ENCODE measurements at regions not wholly inside any gene's neighbourhood (a gene's known extent, or its start where the extent isn't known, plus 50 kb on each side); places are given as distances from the start of the nearest gene placed in this dataset.
"Not testable (repeated sequence)": the region's sequence is repeated elsewhere in the genome, so short reads cannot be mapped to it uniquely, and the experiment has no call there.

- no peak overlapping the region for H3K27ac ChIP-seq (ENCODE audit: low read depth in 1 of 2, low read length in 1 of 2)
- H3K4me1 ChIP-seq (ENCODE audit: control insufficient read depth in 5 of 5, insufficient read depth in 5 of 5, low read length in 5 of 5): no peaks in the 10 kb centered on the region
- H3K36me3 ChIP-seq (ENCODE audit: control insufficient read depth in 4 of 4, insufficient read depth in 4 of 4, low read length in 4 of 4): no peaks in the 10 kb centered on the region
- no peaks in the 10 kb centered on the region for H3K27me3 ChIP-seq (ENCODE audit: control insufficient read depth in 3 of 3, insufficient read depth in 3 of 3, low read length in 2 of 3)
- TF ChIP-seq, protein P1, sequence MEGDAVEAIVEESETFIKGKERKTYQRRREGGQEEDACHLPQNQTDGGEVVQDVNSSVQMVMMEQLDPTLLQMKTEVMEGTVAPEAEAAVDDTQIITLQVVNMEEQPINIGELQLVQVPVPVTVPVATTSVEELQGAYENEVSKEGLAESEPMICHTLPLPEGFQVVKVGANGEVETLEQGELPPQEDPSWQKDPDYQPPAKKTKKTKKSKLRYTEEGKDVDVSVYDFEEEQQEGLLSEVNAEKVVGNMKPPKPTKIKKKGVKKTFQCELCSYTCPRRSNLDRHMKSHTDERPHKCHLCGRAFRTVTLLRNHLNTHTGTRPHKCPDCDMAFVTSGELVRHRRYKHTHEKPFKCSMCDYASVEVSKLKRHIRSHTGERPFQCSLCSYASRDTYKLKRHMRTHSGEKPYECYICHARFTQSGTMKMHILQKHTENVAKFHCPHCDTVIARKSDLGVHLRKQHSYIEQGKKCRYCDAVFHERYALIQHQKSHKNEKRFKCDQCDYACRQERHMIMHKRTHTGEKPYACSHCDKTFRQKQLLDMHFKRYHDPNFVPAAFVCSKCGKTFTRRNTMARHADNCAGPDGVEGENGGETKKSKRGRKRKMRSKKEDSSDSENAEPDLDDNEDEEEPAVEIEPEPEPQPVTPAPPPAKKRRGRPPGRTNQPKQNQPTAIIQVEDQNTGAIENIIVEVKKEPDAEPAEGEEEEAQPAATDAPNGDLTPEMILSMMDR (IDR thresholded peaks at IDR 0.05; ENCODE audit: control extremely low read depth, extremely low read depth): no peak
- peaks cover 0 to 3% (median 1%) of the 10 kb centered on the region in 4 donors for H3K9me3 ChIP-seq (ENCODE audit: control insufficient read depth in 4 of 4, insufficient read depth in 3 of 4, low read length in 3 of 4)
- ATAC-seq (ENCODE audit: insufficient read depth, low FRiP score) (no peak), DNase-seq (no peak)
- H3K4me3 ChIP-seq: no peak overlapping the region
- no peak overlapping the region for H3K9ac ChIP-seq (ENCODE audit: insufficient read depth in 1 of 2, low read length in 2 of 2)
These were observed 255.1 kb downstream of the DSC3 start for GRCh38 chr18:30787410-30787809.

- no peak overlapping the region for H3K9ac ChIP-seq (ENCODE audit: insufficient read depth in 1 of 2, low read length in 2 of 2)
- no peaks in the 10 kb centered on the region for H3K36me3 ChIP-seq (ENCODE audit: control insufficient read depth in 4 of 4, insufficient read depth in 4 of 4, low read length in 4 of 4)
- TF ChIP-seq, protein P1 (IDR thresholded peaks at IDR 0.05; ENCODE audit: control extremely low read depth, extremely low read depth): no peak
- H3K27me3 ChIP-seq (ENCODE audit: control insufficient read depth in 3 of 3, insufficient read depth in 3 of 3, low read length in 2 of 3): no peaks in the 10 kb centered on the region
- ATAC-seq (ENCODE audit: insufficient read depth, low FRiP score): no peak
- H3K27ac ChIP-seq (ENCODE audit: low read depth in 1 of 2, low read length in 1 of 2): no peak overlapping the region
- DNase-seq: no peak
- no peak overlapping the region for H3K4me3 ChIP-seq
- no peaks in the 10 kb centered on the region for H3K4me1 ChIP-seq (ENCODE audit: control insufficient read depth in 5 of 5, insufficient read depth in 5 of 5, low read length in 5 of 5)
- 91 to 95% methylated on average over 2 of the region's 2 CpGs for WGBS, 2 donors
- peaks cover 0 to 4% (median 0%) of the 10 kb centered on the region in 4 donors for H3K9me3 ChIP-seq (ENCODE audit: control insufficient read depth in 4 of 4, insufficient read depth in 3 of 4, low read length in 3 of 4)
These were observed 260.9 kb downstream of the DSC3 start for GRCh38 chr18:30781601-30782000.

GRCh38 chr18:30775629-30776028 is 266.9 kb downstream of the DSC3 start:
- H3K4me1 ChIP-seq (ENCODE audit: control insufficient read depth in 5 of 5, insufficient read depth in 5 of 5, low read length in 5 of 5): no peaks in the 10 kb centered on the region
- ATAC-seq (ENCODE audit: insufficient read depth, low FRiP score): no peak
- no peak overlapping the region for H3K4me3 ChIP-seq
- DNase-seq: no peak
- H3K9me3 ChIP-seq (ENCODE audit: control insufficient read depth in 4 of 4, insufficient read depth in 3 of 4, low read length in 3 of 4): no peaks in the 10 kb centered on the region
- H3K27me3 ChIP-seq (ENCODE audit: control insufficient read depth in 3 of 3, insufficient read depth in 3 of 3, low read length in 2 of 3): no peaks in the 10 kb centered on the region
- H3K27ac ChIP-seq (ENCODE audit: low read depth in 1 of 2, low read length in 1 of 2): no peak overlapping the region
- no peaks in the 10 kb centered on the region for H3K36me3 ChIP-seq (ENCODE audit: control insufficient read depth in 4 of 4, insufficient read depth in 4 of 4, low read length in 4 of 4)
- H3K9ac ChIP-seq (ENCODE audit: insufficient read depth in 1 of 2, low read length in 2 of 2): no peak overlapping the region
- TF ChIP-seq, protein P1 (IDR thresholded peaks at IDR 0.05; ENCODE audit: control extremely low read depth, extremely low read depth): no peak

DNA sequence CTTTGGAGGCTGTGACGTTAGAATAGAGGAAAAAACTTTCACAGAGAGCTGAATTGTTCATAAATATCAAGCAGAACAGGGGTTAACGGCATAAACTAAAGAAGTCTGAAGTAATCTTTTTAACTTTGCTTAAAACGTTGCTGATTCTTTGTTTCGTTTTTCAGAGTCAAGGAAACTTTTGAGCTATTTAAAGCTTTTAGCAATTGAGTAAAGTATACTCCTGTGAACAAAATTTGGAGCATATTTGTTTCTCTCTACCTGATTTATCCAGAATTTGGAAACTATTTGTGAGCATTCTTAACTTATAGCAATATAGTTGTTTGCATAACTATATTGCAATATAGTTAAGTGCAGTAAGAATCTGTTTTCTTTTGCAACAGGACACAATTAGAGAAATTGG is 270.4 kb downstream of the DSC3 start:
- not testable (repeated sequence) for H3K4me3 ChIP-seq; H3K27me3 ChIP-seq (ENCODE audit: control insufficient read depth in 3 of 3, insufficient read depth in 3 of 3, low read length in 2 of 3); DNase-seq; H3K4me1 ChIP-seq (ENCODE audit: control insufficient read depth in 5 of 5, insufficient read depth in 5 of 5, low read length in 5 of 5); H3K9ac ChIP-seq (ENCODE audit: insufficient read depth in 1 of 2, low read length in 2 of 2); ATAC-seq (ENCODE audit: insufficient read depth, low FRiP score); H3K9me3 ChIP-seq (ENCODE audit: control insufficient read depth in 4 of 4, insufficient read depth in 3 of 4, low read length in 3 of 4); H3K27ac ChIP-seq (ENCODE audit: low read depth in 1 of 2, low read length in 1 of 2); H3K36me3 ChIP-seq (ENCODE audit: control insufficient read depth in 4 of 4, insufficient read depth in 4 of 4, low read length in 4 of 4)
- WGBS, 2 donors: 78 to 83% methylated on average over 4 of the region's 4 CpGs

Data from lung (tissue), 11 donors.